ENCODE measurements at regions not wholly inside any gene's neighbourhood (a gene's known extent, or its start where the extent isn't known, plus 50 kb on each side); places are given as distances from the start of the nearest gene placed in this dataset.

DNA sequence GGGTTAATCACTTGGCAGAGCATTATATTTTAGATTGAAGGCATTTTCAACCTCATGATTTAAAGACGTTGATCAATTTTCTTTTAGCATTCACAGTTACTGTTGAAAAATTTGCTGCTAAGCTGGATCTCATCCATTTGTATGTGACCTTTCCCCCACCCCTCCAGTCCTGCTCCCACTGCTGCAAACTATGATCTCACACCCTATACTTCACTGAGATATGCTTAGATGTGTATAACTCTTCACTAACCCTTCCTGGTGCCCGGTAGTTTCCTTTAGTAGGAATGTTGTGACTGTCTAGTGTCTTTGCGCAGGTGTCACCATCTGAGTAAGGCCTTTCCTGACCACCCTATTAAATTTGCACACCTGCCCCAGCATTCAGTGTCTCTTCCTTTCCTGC lies 67.0 kb upstream of the C1orf21 start:
- TF ChIP-seq, protein P1, sequence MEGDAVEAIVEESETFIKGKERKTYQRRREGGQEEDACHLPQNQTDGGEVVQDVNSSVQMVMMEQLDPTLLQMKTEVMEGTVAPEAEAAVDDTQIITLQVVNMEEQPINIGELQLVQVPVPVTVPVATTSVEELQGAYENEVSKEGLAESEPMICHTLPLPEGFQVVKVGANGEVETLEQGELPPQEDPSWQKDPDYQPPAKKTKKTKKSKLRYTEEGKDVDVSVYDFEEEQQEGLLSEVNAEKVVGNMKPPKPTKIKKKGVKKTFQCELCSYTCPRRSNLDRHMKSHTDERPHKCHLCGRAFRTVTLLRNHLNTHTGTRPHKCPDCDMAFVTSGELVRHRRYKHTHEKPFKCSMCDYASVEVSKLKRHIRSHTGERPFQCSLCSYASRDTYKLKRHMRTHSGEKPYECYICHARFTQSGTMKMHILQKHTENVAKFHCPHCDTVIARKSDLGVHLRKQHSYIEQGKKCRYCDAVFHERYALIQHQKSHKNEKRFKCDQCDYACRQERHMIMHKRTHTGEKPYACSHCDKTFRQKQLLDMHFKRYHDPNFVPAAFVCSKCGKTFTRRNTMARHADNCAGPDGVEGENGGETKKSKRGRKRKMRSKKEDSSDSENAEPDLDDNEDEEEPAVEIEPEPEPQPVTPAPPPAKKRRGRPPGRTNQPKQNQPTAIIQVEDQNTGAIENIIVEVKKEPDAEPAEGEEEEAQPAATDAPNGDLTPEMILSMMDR (IDR thresholded peaks at IDR 0.05) = no peak
- TF ChIP-seq POLR2A (IDR thresholded peaks at IDR 0.05) = no peak

Measured in testis (tissue), 2 donors.